Colon (tissue), 2 donors: ENCODE measurements at regions not wholly inside any gene's neighbourhood (a gene's known extent, or its start where the extent isn't known, plus 50 kb on each side); places are given as distances from the start of the nearest gene placed in this dataset.
"Not testable (repeated sequence)": the region's sequence is repeated elsewhere in the genome, so short reads cannot be mapped to it uniquely, and the experiment has no call there.

Source experiments
- FAIRE-seq: peaks from 2 replicates; lab custom pipeline; 2012; peaks lifted over from hg19 to GRCh38; lab: Jason Lieb, UNC
- donor health status: control.
- donor health status: control.

DNA sequence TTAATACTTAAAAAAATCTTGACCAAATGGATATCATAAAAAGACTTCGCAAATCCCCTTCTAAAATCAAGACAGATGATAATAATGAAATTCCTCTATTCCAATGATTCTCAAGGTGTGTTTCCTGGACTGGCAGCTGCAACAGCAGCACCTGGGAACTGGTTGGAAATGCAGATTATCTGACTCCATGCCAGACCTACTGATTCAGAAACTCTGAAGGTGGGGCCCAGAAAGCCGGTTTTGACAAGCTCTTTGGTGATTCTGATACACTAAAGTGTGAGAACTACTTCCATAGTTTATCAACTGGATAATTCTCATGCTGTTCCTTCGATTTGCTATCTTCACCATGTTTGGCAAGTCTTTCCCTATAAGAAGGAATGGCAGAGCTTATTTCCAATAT is 252.1 kb downstream of the COL12A1 start:
- no peak for FAIRE-seq

DNA sequence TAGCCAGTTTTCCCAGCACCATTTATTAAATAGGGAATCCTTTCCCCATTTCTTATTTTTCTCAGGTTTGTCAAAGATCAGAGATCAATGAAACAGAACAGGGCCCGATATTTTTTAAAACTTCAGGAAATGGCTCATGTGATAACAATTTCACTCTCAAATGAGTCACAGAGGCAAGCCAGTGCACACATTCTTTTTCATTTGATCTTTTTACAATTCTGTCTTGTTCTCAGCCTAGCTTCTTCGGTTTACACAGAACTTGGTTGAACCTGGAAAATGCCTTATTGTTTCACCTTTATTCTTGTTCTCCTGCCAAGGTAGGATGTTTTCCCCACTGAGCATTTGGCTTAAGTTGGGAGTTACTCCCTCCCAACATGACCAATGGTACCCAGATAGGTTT is 258.9 kb downstream of the COL12A1 start:
- FAIRE-seq: no peak

DNA sequence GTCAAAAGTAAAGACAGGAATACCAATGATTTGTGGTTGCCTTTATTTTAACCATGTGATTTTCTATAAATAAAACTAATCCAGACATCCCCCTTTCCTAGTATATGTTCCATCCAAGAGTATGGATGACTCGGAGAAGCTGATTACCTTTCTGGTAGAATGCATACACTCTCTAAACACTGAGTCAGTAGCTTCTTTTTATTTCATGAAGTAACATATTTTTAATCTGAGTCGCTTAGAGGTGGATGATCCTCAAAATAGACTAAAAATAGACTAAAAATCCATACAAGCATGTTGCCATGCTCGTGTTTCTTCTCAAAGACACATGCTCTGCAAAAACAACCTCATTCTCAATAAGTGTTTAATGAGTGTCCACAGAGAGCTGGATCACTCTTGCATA is 263.7 kb downstream of the COL12A1 start:
- FAIRE-seq: no peak

DNA sequence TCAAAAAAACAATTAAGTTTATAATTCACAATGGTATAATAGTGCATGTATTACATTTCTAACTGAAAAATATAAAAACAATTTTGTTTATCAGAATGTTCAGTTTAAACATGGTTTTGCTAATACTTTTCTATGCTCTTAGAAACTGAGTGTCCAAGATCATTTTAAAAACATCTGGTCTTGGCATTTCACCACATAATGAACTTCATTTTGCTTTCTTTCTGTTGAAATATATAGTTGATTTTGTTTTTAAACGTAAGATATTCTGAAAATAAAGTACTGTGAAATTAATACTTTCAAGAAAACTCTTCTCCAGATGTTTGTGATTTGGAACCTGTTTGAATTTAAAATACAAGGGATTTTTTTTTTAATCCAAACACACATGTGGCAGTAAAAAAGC is 264.4 kb downstream of the COL12A1 start:
- FAIRE-seq: no peak

DNA sequence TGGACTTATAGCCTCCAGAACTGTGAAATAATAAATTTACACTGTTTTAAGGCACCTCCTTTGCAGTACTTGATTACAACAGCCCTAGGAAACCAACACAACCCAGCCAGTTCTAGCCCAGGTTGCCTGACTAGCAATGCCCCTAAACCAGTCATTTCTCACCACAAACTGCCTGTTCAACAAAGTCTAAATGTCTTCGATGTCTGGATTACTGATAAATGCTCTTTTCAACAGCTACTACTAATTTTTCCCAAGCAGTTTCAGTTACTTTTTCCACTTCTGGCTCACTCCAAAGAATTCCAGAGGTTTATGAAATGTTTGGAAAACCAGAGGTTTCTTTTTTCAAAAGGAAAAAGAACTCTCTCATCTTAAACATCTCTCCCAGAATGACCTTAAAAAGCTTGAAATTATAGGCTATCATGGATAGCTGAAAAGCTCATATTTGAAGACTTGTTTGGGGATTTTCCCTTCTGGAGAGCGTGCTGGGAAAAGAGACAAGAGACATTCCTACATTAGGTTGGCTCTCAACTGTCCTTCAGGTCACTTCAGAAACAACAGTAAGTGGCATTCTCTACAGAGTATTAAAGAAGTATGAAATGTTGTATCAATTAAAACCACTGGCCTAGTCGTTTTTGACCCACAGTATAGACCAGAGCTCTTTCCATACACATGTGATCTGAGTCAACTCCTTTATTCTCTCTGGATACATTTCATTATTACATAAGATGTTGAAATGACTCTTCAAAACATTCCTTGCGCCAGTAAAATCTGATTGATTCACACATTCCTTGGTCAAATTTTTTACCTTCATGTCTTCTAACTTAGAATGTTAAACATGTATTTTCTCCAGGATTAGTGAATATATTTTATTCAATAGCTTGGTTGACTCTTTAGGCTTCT is 265.9 kb downstream of the COL12A1 start:
- no peak for FAIRE-seq

DNA sequence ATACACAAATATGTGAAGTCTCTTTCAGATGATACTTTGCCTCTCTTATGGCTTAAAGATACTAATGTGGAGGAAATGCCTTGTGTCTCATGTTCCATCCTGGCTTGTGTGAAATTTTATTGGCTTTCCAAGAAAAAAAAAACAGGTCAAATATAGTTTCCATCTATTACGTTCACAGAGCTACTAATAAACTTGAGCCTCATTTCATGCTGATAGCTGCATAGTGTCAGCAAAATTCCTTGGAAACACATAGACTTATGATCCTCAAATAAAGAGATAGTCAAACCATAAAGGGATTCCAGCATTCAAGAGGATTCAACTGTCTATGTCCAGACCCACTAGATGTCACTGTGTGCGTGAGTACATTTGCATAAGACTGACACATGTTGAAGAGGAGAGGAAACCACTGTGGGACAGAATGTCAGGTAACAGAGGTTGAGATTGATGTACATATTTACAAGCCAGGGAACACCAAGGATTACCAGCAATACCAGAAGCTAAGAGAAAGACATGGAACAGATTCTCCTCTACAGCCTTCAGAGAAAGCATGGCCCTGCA is 266.6 kb downstream of the COL12A1 start:
- no peak for FAIRE-seq

DNA sequence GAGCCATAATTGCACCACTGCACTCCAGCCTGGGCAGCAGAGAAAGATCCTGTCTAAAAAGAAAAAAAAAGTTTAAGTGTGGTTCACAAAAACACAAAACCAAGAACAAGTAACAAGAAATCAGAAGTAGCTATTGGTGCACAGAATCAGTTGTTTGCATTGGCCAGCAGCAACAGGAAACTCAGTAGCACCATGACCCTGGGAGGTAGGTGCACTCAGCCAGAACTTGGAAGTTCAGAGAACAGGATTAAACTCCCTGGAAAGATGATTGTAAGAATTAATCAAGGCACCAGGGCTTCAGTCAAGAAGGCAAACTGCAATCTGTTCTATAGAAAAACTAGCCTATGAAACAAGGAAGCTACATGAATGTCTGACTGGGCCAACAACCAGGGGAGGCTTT is 267.9 kb downstream of the COL12A1 start:
- FAIRE-seq: no peak

DNA sequence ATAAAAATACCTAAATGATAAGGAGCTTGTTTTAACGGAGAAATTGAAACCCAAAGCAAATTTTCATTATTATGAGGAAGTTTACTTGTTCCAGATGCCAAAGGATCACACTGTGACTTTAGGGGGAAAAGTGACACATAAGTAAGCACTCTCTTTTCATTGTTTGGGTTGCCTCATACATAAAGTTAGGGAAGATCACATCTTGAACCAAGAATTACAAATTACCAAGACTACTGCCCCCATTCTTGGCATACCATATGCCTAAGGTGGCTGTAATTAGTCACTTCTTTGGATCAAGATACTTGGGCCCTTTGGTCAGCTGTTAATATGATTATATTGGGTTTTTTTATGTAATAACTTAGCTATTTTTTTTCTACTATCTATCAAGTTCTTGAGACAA is 269.0 kb downstream of the COL12A1 start:
- FAIRE-seq: no peak

DNA sequence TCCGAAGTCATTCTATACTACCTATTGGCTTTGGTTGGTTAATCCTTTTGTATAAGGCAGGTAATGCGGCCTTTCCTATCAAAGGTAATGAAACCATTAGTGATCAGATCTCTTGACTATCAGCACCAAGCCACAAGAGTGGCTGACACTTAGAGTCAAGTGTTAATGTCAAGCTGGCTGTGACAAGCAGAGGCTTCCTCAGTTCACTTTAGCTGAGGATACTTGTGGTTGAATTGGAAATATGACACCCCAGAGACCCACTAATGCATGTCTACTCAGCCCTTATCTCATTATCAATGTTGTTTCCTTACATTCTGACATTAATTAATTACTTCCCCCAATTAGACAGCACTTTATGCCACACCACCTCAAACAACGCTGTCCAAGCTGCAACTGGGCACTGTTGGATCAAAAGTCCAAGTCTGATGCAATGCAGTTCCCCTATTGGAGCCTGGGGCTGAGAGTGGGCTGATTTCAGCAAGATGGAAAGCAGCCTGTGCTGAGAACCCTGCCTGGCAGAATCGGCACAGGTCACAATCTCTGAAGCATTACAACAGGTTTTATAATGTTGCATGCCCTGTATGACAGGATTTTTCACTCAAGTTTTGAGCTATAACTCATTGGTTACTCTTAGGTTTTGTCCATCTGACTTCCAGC is 273.5 kb downstream of the COL12A1 start:
- FAIRE-seq: no peak

DNA sequence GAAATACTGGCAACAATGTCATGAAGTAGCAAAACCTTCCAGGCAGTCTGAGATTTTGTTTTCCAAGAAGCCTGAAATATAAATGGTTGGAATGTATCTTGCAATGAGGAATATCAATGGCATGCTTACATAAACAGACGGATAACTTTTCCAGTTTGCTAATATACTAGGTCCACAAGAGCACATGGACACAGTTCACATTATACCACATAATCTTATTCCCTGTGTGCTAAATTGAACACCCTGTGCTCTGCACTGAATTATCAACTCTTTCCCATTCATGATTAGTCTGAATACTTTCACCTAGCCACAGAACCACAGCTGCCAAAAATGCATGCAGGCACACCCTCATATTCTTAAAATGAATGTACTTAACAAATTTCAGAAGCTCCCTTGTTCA is 274.3 kb downstream of the COL12A1 start:
- no peak for FAIRE-seq

DNA sequence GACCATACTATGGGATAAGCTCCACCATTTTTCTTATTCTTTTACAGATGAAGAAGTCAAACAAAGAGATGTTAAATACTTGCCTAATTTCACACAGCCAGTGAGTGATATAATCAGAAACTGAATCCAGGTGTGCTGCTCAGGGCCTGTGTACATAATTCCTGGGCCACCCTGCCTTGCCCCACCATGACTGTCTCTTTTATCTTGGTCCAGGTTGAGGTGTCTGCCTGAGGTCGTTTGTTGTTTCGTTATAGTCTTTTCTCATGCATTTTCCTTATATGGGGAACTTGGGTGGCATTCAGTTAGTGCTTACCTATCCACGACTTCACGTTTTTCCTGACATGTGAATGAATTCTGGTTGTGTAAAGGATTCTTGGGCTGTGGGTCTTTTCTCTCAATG is 277.6 kb downstream of the COL12A1 start:
- no peak for FAIRE-seq

DNA sequence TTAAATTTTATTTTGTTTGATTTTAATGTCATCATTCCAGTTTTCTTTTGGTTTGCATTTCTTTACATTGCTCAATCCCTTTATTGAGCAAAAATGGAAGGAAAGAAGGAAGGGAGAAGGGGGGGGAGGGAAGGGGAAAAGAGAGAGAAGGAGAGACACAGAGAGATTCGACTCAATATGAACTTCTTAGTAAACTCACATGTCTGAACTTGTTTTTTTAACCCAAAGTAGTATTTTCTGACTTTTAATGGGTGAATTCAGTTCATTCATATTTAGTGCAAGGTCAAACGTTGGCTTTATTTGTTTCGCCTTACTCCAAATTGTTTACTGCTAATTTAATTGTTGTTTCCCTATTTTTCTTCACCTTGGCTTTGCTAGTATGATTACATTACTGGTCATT is 278.6 kb downstream of the COL12A1 start:
- FAIRE-seq: no peak

DNA sequence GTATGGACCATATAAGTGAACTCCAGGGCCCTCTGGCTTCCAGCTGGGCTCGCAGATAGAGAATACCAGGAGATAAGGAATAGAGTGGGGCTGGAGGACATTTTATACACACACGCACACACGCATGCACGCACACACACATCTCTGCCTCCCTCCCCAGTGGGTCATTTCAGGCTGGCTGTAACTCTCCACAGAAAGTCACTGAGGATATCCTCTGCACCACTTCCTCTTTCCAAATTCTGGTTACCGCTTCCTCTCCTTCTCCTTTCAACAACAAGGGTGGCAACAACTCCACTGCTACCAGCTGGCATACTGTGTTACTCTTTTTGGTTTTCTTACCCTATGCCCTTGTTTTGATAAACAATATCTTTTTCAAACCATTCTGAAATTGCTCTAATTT is 280.2 kb downstream of the COL12A1 start:
- FAIRE-seq: no peak

DNA sequence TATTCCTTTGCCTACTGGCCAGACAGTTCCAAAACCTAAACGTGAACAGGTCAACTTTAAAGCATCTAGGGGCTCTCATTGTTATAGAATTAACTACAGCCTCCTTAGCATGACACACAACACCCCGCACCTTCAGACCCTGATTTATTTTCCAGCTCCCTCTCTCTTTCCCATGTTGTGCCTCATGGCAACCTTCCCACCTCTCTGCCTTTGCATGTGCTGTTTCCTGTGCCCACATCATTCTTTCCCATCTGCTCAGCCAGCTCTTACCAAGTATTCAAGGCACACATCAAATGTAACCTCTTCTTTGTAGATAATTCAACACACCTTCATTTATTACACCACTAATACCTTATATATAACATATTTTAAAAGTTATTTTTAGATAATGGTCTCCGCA is 291.0 kb downstream of the COL12A1 start:
- no peak for FAIRE-seq

DNA sequence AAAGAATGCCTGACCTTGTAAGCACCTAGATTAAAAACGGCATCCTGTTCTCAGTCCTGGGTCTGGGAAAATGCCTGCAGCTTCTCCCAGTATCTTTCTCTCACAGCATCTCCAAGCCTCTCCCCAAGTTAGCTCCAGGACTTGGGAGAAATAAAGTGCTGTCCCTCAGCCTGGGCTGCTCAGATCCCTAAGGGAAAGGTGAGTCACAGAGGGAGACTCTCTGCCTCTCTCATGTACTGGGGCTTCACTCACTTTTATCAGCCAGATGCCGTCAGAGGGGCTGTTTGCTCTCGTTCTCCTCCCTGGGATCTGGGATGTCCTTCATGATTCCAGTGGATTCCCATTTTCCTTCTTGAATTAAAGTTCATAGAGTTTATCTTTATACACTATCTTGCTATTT is 293.6 kb downstream of the COL12A1 start:
- FAIRE-seq: no peak

DNA sequence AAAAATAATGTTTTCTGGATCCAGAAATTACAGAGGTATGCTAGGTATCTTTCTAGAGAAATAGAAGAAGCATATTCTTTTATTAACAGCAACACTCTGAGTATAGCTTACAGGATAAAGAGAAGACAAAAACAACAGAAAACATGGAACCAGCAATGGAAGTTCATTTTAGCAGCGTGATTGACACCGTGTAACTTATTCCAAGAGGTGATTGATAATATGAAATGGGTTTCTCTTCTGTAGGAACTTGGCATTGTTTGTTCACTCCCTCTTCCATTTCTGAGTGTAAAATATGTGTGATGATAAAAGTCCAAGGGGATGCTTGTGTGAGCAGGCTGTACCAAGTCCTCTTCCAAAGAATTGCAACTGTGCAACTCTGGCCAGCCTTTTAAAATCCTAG is 303.0 kb downstream of the COL12A1 start:
- no peak for FAIRE-seq

DNA sequence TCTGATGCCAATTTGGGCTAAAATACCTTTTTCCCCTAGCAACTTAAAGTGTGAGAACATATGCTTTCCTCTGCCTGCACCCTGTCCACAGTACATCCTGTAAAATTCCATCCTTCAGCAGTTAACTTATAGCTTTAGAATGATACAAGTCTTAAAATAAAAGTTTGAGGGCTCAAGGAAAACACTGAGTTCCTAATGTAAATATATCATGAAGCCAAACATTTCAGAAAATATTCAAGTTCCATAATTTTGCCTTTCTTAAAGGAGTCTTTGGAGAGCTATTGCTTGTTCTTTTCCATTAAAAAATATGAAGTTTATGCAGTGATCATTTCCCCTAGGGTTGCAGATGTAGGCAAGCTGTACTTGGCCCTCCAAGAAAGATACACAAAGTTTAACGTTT is 303.8 kb downstream of the COL12A1 start:
- FAIRE-seq: no peak

DNA sequence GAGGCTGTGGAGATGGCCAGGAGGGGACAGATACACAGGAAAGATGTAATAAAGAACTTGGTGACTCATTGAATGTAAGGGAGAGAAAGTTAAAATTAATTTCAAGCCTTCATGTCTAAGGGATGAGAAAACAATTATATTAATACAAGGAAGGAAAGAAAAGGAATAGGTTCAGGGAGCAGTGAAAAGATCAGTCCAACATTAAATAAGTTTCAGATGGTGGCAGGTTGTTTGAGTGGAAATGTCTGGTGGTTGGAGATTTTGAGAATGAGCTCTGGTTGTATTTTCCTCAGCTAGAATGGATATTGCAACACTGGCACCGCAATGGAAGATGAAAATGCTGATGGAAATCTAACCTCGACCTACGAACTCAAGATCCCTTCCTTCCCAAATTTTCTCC is 304.3 kb downstream of the COL12A1 start:
- no peak for FAIRE-seq

DNA sequence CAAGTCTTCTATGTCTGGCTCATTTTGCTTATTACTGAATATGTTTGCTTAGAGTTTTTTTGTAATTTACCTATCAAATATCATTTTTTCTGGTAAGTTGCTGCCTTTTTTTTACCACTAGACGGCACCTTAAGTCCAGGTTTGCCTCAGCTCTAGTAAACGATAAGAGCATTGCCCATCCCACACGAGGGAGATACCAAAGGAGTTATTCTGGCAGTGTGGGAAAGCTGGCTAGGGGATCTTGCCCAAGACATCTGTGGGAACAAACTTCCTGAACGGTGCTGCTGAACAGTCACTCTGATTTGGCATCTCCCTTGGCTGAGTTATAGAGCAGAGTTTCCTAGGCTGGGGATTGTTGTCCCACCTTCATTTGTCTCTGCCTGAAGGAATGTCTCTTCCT is 306.4 kb downstream of the COL12A1 start:
- FAIRE-seq: peak; percentile 14

DNA sequence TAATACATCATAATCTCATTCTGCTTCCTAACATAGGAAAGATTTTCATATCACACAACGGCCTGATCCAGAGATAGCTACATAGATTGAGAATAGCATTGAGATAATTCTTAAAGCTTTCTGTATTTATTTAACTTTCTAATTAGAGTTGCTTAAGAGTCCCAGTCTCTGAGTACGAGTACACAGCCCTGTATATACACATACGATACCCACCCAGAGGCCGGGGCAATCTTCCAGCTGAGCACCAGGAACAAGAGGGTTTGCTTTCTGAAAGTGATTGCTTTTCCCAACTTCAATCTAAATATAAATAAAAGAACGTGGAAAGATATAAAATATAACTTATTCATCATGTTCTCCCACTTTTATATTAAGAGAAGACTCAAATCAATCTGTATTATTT is 313.8 kb downstream of the COL12A1 start:
- FAIRE-seq: no peak

DNA sequence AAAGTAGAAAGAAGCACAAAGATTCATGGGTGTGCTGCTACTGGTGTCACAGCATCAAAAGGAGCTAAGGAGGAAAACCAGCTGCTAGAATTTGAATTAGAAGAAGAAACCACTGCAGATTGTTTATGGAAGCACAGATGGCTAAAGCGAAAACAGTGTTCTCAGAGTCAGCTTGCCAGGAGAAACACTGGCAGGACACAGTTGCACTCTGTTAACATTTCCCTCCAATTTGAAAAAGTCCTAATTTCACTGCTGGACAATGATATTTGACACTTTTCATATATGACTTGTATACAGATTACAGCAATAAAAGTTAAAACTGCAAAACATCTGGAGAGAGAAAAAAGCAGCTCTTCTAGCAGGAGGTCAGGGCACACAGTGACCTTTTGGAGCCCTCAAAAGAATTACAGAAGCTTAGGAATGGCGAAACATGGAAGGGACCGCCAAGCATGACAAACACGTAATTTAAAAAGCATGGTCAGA is 314.5 kb downstream of the COL12A1 start:
- FAIRE-seq: no peak

DNA sequence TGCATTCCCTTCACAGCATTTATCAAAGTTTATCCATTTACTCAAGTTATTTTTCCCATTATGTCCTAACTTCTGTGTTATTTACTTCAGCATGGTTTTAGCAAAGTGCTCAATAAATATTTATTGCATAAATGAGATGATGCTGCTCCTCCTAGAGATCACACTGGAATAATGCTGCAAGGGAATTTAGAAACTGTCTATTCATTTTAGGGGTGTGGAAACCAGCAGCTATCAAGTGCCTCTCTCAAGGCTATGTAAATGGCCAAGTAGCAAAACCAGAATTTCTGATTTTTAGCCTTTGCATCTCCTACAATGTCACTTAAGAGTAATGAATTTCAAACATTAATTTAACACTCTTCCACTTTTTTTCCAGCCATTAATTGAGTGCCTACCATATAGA is 316.2 kb downstream of the COL12A1 start:
- FAIRE-seq: no peak

DNA sequence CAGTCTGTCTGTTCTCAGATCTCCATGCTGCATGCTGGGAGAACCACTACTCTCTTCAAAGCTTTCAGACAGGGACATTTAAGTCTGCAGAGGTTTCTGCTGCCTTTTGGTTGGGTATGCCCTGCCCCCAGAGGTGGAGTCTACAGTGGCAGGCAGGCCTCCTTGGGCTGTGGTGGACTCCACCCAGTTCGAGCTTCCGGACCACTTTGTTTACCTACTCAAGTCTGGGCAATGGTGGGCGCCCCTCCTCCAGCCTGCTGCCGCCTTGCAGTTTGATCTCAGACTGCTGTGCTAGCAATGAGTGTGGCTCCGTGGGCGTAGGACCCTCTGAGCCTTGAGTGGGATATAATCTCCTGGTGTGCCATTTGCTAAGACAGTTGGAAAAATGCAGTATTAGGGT is 317.1 kb downstream of the COL12A1 start:
- not testable (repeated sequence) for FAIRE-seq
